ENCODE measurements at regions not wholly inside any gene's neighbourhood (a gene's known extent, or its start where the extent isn't known, plus 50 kb on each side); places are given as distances from the start of the nearest gene placed in this dataset.

- no peak for DNase-seq (ENCODE audit: low read depth in 3 of 3)
Measured at GRCh38 chr1:5598824-5599395, 393.3 kb downstream of the NPHP4 start.

- DNase-seq (ENCODE audit: low read depth in 3 of 3), result no peak
Measured at GRCh38 chr1:5597991-5598823, 394.0 kb downstream of the NPHP4 start.

- DNase-seq (ENCODE audit: low read depth in 3 of 3), result no peak
Measured at GRCh38 chr1:5597171-5597850, 394.9 kb downstream of the NPHP4 start.

GRCh38 chr1:5596651-5597050 lies 395.6 kb downstream of the NPHP4 start:
- no peak for DNase-seq (ENCODE audit: low read depth in 3 of 3)

- DNase-seq (ENCODE audit: low read depth in 3 of 3), result no peak
Measured at GRCh38 chr1:5595531-5596170, 396.6 kb downstream of the NPHP4 start.

- DNase-seq (ENCODE audit: low read depth in 3 of 3), result no peak
Measured at GRCh38 chr1:5594056-5594956, 397.9 kb downstream of the NPHP4 start.

- no peak for DNase-seq (ENCODE audit: low read depth in 3 of 3)
Measured at GRCh38 chr1:5590717-5591116, 401.5 kb downstream of the NPHP4 start.

- DNase-seq (ENCODE audit: low read depth in 3 of 3), result no peak
Measured at GRCh38 chr1:5586629-5587028, 405.6 kb downstream of the NPHP4 start.

GRCh38 chr1:5585256-5585655 lies 407.0 kb downstream of the NPHP4 start:
- no peak for DNase-seq (ENCODE audit: low read depth in 3 of 3)

GRCh38 chr1:5580926-5581325 lies 411.3 kb downstream of the NPHP4 start:
- DNase-seq (ENCODE audit: low read depth in 3 of 3), result no peak

- no peak for DNase-seq (ENCODE audit: low read depth in 3 of 3)
Measured at GRCh38 chr1:5579966-5580365, 412.3 kb downstream of the NPHP4 start.

GRCh38 chr1:5578690-5579089 lies 413.5 kb downstream of the NPHP4 start:
- no peak for DNase-seq (ENCODE audit: low read depth in 3 of 3)

- DNase-seq (ENCODE audit: low read depth in 3 of 3), result no peak
Measured at GRCh38 chr1:5577255-5578040, 414.8 kb downstream of the NPHP4 start.

- no peak for DNase-seq (ENCODE audit: low read depth in 3 of 3)
Measured at GRCh38 chr1:5576673-5577065, 415.6 kb downstream of the NPHP4 start.

- DNase-seq (ENCODE audit: low read depth in 3 of 3), result no peak
Measured at GRCh38 chr1:5576011-5576672, 416.1 kb downstream of the NPHP4 start.

GRCh38 chr1:5575396-5575940 lies 416.8 kb downstream of the NPHP4 start:
- DNase-seq (ENCODE audit: low read depth in 3 of 3), result no peak

GRCh38 chr1:5574641-5575040 lies 417.6 kb downstream of the NPHP4 start:
- DNase-seq (ENCODE audit: low read depth in 3 of 3), result no peak

GRCh38 chr1:5572794-5573193 lies 419.4 kb downstream of the NPHP4 start:
- DNase-seq (ENCODE audit: low read depth in 3 of 3), result no peak

GRCh38 chr1:5571861-5572401 lies 420.3 kb downstream of the NPHP4 start:
- DNase-seq (ENCODE audit: low read depth in 3 of 3), result no peak
